GM23338 (cell line): ENCODE measurements at regions not wholly inside any gene's neighbourhood (a gene's known extent, or its start where the extent isn't known, plus 50 kb on each side); places are given as distances from the start of the nearest gene placed in this dataset.

Source experiments
- EZH2phosphoT487 ChIP-seq: fragments of 200-600 bp; sonication (generic); IDR thresholded peaks from one replicate; pipeline ENCODE4 v1.8.1; 2018; ENCODE audit warnings: antibody characterized with exemption; ENCODE audit not compliant: unreplicated experiment
- TF ChIP-seq, protein P1 (sequence below): IDR thresholded peaks from one replicate; pipeline ENCODE4 v1.6.1; 2018; ENCODE audit warnings: antibody characterized with exemption; ENCODE audit not compliant: unreplicated experiment
- TF ChIP-seq, protein P2 (sequence below), 2 experiments: fragments of 200-600 bp in 1 of 2; sonication (generic) in 1 of 2; conservative IDR thresholded peaks; 2 replicates each; pipeline versions ENCODE4 v1.5.1 to v1.6.1; 2016 to 2017; ENCODE audit warnings: antibody characterized with exemption in 2 of 2, low read depth in 2 of 2, mild to moderate bottlenecking in 2 of 2, moderate library complexity in 1 of 2

DNA sequence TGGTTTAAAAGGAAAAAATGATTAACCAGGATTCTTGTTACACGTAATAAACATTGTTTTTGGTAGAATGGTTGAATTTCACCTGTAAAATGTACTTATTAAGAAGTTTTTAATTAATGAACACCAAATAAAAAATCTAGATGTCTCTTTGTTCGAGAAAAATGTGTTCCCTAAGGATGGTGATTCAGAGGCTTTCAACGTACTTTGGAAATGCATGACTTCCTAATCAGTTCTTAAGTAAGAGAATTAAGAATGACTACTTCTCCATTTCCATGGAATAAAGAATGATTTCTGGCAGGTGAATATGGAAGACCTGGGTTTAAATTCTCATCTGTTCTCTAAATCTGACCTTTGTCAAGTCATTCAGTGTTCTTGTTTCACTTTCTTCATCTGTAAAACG lies 428.6 kb downstream of the KCNH5 start:
- TF ChIP-seq, protein P1, sequence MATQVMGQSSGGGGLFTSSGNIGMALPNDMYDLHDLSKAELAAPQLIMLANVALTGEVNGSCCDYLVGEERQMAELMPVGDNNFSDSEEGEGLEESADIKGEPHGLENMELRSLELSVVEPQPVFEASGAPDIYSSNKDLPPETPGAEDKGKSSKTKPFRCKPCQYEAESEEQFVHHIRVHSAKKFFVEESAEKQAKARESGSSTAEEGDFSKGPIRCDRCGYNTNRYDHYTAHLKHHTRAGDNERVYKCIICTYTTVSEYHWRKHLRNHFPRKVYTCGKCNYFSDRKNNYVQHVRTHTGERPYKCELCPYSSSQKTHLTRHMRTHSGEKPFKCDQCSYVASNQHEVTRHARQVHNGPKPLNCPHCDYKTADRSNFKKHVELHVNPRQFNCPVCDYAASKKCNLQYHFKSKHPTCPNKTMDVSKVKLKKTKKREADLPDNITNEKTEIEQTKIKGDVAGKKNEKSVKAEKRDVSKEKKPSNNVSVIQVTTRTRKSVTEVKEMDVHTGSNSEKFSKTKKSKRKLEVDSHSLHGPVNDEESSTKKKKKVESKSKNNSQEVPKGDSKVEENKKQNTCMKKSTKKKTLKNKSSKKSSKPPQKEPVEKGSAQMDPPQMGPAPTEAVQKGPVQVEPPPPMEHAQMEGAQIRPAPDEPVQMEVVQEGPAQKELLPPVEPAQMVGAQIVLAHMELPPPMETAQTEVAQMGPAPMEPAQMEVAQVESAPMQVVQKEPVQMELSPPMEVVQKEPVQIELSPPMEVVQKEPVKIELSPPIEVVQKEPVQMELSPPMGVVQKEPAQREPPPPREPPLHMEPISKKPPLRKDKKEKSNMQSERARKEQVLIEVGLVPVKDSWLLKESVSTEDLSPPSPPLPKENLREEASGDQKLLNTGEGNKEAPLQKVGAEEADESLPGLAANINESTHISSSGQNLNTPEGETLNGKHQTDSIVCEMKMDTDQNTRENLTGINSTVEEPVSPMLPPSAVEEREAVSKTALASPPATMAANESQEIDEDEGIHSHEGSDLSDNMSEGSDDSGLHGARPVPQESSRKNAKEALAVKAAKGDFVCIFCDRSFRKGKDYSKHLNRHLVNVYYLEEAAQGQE, result no peak
- TF ChIP-seq, protein P2, sequence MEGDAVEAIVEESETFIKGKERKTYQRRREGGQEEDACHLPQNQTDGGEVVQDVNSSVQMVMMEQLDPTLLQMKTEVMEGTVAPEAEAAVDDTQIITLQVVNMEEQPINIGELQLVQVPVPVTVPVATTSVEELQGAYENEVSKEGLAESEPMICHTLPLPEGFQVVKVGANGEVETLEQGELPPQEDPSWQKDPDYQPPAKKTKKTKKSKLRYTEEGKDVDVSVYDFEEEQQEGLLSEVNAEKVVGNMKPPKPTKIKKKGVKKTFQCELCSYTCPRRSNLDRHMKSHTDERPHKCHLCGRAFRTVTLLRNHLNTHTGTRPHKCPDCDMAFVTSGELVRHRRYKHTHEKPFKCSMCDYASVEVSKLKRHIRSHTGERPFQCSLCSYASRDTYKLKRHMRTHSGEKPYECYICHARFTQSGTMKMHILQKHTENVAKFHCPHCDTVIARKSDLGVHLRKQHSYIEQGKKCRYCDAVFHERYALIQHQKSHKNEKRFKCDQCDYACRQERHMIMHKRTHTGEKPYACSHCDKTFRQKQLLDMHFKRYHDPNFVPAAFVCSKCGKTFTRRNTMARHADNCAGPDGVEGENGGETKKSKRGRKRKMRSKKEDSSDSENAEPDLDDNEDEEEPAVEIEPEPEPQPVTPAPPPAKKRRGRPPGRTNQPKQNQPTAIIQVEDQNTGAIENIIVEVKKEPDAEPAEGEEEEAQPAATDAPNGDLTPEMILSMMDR (conservative IDR thresholded peaks at IDR 0.05; ENCODE audit: low read depth in 2 of 2), result no peak
- TF ChIP-seq EZH2phosphoT487, result no peak
